GM19455 (cell line): ENCODE measurements at regions not wholly inside any gene's neighbourhood (a gene's known extent, or its start where the extent isn't known, plus 50 kb on each side); places are given as distances from the start of the nearest gene placed in this dataset.
"Not testable (repeated sequence)": the region's sequence is repeated elsewhere in the genome, so short reads cannot be mapped to it uniquely, and the experiment has no call there.

Experiments
- ATAC-seq: cut with Tn5 transposase; IDR thresholded peaks from one replicate; pipeline ENCODE4 v1.9.1; 2021; ENCODE audit not compliant: unreplicated experiment

GRCh38 chr14:106750089-106750488 lies 1223.7 kb downstream of the TMEM121 start:
- not testable (repeated sequence) for ATAC-seq

- not testable (repeated sequence) for ATAC-seq
These were observed 1227.4 kb downstream of the TMEM121 start for GRCh38 chr14:106753751-106754150.

- ATAC-seq = not testable (repeated sequence)
These were observed 1231.1 kb downstream of the TMEM121 start for GRCh38 chr14:106757444-106757843.

GRCh38 chr14:106761886-106762816 lies 1235.8 kb downstream of the TMEM121 start:
- not testable (repeated sequence) for ATAC-seq

- not testable (repeated sequence) for ATAC-seq
These were observed 1238.6 kb downstream of the TMEM121 start for GRCh38 chr14:106764968-106765369.

- no peak for ATAC-seq
These were observed 1239.8 kb downstream of the TMEM121 start for GRCh38 chr14:106766145-106766544.

- not testable (repeated sequence) for ATAC-seq
These were observed 1240.3 kb downstream of the TMEM121 start for GRCh38 chr14:106766551-106767277.

- not testable (repeated sequence) for ATAC-seq
These were observed 1241.8 kb downstream of the TMEM121 start for GRCh38 chr14:106768230-106768629.

- ATAC-seq = not testable (repeated sequence)
These were observed 1242.8 kb downstream of the TMEM121 start for GRCh38 chr14:106768972-106769700.

GRCh38 chr14:106770158-106770672 lies 1243.8 kb downstream of the TMEM121 start:
- not testable (repeated sequence) for ATAC-seq

GRCh38 chr14:106774889-106775480 lies 1248.6 kb downstream of the TMEM121 start:
- not testable (repeated sequence) for ATAC-seq

GRCh38 chr14:106776395-106776983 lies 1250.1 kb downstream of the TMEM121 start:
- ATAC-seq = no peak

- ATAC-seq = no peak
These were observed 1252.6 kb downstream of the TMEM121 start for GRCh38 chr14:106778986-106779385.

GRCh38 chr14:106786697-106787096 lies 1260.3 kb downstream of the TMEM121 start:
- ATAC-seq = no peak

- no peak for ATAC-seq
These were observed 1261.2 kb downstream of the TMEM121 start for GRCh38 chr14:106787626-106788025.

- no peak for ATAC-seq
These were observed 1262.2 kb downstream of the TMEM121 start for GRCh38 chr14:106788534-106788933.

GRCh38 chr14:106789318-106789717 lies 1262.9 kb downstream of the TMEM121 start:
- ATAC-seq = no peak

- no peak for ATAC-seq
These were observed 1264.0 kb downstream of the TMEM121 start for GRCh38 chr14:106790189-106791036.

GRCh38 chr14:106792543-106792942 lies 1266.2 kb downstream of the TMEM121 start:
- ATAC-seq = no peak
